ENCODE measurements at regions not wholly inside any gene's neighbourhood (a gene's known extent, or its start where the extent isn't known, plus 50 kb on each side); places are given as distances from the start of the nearest gene placed in this dataset.

DNA sequence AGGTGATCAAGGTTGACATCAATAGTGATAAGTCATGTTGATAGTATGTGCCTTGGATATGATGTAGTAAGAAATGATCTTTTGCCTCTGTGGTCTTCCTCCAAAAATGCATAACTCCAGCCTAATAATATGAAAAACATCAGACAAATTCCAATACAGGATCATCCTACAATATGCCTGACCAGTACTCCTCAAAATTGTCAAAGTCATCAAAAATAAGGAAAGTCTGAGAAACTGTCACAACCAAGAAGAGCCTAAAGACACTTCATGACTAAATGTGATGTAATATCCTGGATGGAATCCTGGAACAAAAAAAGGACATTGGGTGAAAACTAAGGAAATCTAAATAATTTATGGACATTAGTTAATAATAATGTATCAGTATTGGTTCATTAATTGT is 50.3 kb upstream of the LCORL start:
- DNase-seq (ENCODE audit: low spot score): no peak
